Duodenal mucosa (tissue), 2 donors: ENCODE measurements at regions not wholly inside any gene's neighbourhood (a gene's known extent, or its start where the extent isn't known, plus 50 kb on each side); places are given as distances from the start of the nearest gene placed in this dataset.
"Not testable (repeated sequence)": the region's sequence is repeated elsewhere in the genome, so short reads cannot be mapped to it uniquely, and the experiment has no call there.

Source experiments
- H3K27ac ChIP-seq: one replicate; pipeline ENCODE4 v1.7.0; 2013; ENCODE audit warnings: low read depth, low read length
- H3K27me3 ChIP-seq, 2 donors: one replicate each; pipeline ENCODE4 v1.7.0; 2013; ENCODE audit warnings: low read length in 2 of 2, control low read depth in 1 of 2; ENCODE audit not compliant: insufficient read depth in 2 of 2, control insufficient read depth in 1 of 2
- H3K36me3 ChIP-seq, 2 donors: one replicate each; pipeline ENCODE4 v1.7.0; 2013; ENCODE audit warnings: low read length in 2 of 2, control low read depth in 1 of 2; ENCODE audit not compliant: insufficient read depth in 2 of 2, control insufficient read depth in 1 of 2
- H3K4me1 ChIP-seq, 2 donors: one replicate each; pipeline ENCODE4 v1.7.0; 2013; ENCODE audit warnings: low read length in 2 of 2, control low read depth in 1 of 2; ENCODE audit not compliant: insufficient read depth in 2 of 2, control insufficient read depth in 1 of 2
- H3K4me3 ChIP-seq, 2 donors: one replicate each; pipeline ENCODE4 v1.7.0; 2013; ENCODE audit warnings: low read length in 2 of 2, low read depth in 1 of 2
- H3K9ac ChIP-seq, 2 donors: one replicate each; pipeline ENCODE4 v1.7.0; 2013; ENCODE audit warnings: low read length in 2 of 2, low read depth in 1 of 2
- H3K9me3 ChIP-seq, 2 donors: one replicate each; pipeline ENCODE4 v1.7.0; 2013; ENCODE audit warnings: low read length in 2 of 2, control low read depth in 1 of 2; ENCODE audit not compliant: control insufficient read depth in 1 of 2

DNA sequence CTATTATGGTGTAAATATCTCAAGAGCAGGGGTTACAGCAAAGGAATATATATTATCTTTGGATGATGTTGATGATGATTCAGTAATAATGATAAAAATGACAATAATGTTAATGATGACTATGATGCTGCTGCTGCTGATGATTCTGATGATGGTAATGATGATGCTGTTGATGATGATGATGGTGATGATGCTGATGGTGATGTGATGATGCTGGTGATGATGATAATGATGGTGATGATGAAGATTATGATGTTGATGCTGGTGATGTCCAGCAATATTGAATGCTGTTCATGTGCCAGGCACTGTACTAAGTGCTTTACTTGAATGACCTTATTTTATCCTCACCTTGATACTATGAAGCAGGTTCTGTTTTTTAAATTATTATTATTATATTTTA, 226.0 kb upstream of the ANKH start:
- no peak overlapping the region for H3K4me3 ChIP-seq
- H3K9ac ChIP-seq: no peak overlapping the region
- no peaks in the 10 kb centered on the region for H3K27me3 ChIP-seq
- no peaks in the 10 kb centered on the region for H3K9me3 ChIP-seq
- no peaks in the 10 kb centered on the region for H3K36me3 ChIP-seq
- no peaks in the 10 kb centered on the region for H3K4me1 ChIP-seq
- no peak overlapping the region for H3K27ac ChIP-seq

DNA sequence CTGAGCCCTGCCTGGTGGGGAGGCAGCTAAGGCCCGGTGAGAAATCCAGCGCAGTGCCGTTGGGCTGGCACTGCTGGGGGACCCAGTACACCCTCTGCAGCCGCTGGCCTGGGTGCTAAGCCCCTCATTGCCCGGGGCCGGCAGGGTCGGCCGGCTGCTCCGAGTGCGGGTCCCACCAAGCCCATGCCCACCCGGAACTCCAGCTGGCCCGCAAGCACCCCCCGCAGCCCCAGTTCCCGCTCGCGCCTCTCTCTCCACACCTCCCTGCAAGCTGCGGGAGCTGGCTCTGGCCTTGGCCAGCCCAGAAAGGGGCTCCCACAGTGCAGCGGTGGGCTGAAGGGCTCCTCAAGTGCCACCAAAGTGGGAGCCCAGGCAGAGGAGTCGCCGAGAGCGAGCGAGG, 225.1 kb upstream of the ANKH start:
- not testable (repeated sequence) for H3K27me3 ChIP-seq, H3K4me3 ChIP-seq, H3K36me3 ChIP-seq, H3K4me1 ChIP-seq, H3K9me3 ChIP-seq, H3K27ac ChIP-seq, H3K9ac ChIP-seq

DNA sequence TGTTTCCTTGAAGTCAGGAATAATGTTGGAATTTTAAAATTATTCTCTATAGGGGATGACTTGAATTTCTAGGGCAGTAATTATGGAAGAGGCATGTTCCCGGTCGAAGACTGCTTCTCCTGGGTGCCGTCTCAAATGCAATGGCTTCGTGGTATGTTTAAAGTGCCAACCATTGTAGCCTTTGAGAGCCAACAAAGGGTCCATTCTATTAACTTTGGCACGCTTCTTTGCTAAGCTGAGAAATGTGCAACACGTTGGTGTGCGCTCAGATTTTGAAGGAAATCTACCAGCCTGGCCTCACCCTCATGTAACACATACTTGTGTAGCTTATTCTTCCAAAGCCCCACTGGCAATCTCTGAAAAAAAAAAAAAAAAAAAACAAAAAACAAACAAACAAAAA, 221.2 kb upstream of the ANKH start:
- Histone ChIP-seq H3K36me3 (no peaks in the 10 kb centered on the region), H3K4me1 (no peaks in the 10 kb centered on the region), H3K9ac (no peak overlapping the region), H3K27me3 (no peaks in the 10 kb centered on the region), H3K4me3 (no peak overlapping the region), H3K27ac (no peak overlapping the region), H3K9me3 (no peaks in the 10 kb centered on the region)

GRCh38 chr5:15085671-15086070, 214.1 kb upstream of the ANKH start:
- H3K4me1 ChIP-seq: no peaks in the 10 kb centered on the region
- H3K27me3 ChIP-seq: no peaks in the 10 kb centered on the region
- no peak overlapping the region for H3K4me3 ChIP-seq
- peaks cover 0 to 3% of the 10 kb centered on the region in 2 donors for H3K9me3 ChIP-seq
- no peak overlapping the region for H3K27ac ChIP-seq
- no peak overlapping the region for H3K9ac ChIP-seq
- no peaks in the 10 kb centered on the region for H3K36me3 ChIP-seq

DNA sequence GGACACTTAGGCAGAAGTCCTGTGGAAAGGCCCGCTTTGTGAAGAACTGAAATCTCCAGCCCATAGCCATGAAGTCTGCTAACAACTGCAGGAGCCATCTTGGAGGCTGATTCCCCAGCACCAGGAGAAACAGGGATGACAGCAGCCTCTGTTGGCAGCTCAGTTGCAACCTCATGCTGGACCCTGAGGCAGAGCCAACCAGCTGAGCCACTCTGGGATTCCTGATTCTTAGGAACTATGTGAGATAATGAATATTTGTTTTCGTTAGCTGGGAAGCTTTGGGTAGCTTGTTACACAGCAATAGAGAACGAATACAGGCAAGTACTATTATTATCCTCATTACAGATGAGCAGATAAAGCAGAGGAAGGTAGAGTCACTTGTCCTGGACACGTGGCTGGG, 210.5 kb upstream of the ANKH start:
- no peak overlapping the region for H3K4me3 ChIP-seq
- H3K36me3 ChIP-seq: no peaks in the 10 kb centered on the region
- no peaks in the 10 kb centered on the region for H3K9me3 ChIP-seq
- H3K9ac ChIP-seq: no peak overlapping the region
- H3K27me3 ChIP-seq: no peaks in the 10 kb centered on the region
- H3K4me1 ChIP-seq: no peaks in the 10 kb centered on the region
- no peak overlapping the region for H3K27ac ChIP-seq

- no peak overlapping the region for H3K27ac ChIP-seq
- no peaks in the 10 kb centered on the region for H3K9me3 ChIP-seq
- H3K9ac ChIP-seq: no peak overlapping the region
- no peaks in the 10 kb centered on the region for H3K4me1 ChIP-seq
- H3K4me3 ChIP-seq: no peak overlapping the region
- H3K36me3 ChIP-seq: no peaks in the 10 kb centered on the region
- no peaks in the 10 kb centered on the region for H3K27me3 ChIP-seq
These were observed 208.6 kb upstream of the ANKH start for GRCh38 chr5:15080219-15080618.

- Histone ChIP-seq H3K36me3 (no peaks in the 10 kb centered on the region), H3K9me3 (no peaks in the 10 kb centered on the region), H3K27me3 (no peaks in the 10 kb centered on the region), H3K27ac (no peak overlapping the region), H3K4me3 (no peak overlapping the region), H3K4me1 (no peaks in the 10 kb centered on the region), H3K9ac (no peak overlapping the region)
These were observed 208.0 kb upstream of the ANKH start for GRCh38 chr5:15079566-15079965.

- Histone ChIP-seq H3K27ac (no peak overlapping the region), H3K27me3 (no peaks in the 10 kb centered on the region), H3K9me3 (no peaks in the 10 kb centered on the region), H3K4me3 (no peak overlapping the region), H3K36me3 (no peaks in the 10 kb centered on the region), H3K4me1 (no peaks in the 10 kb centered on the region), H3K9ac (no peak overlapping the region)
These were observed 203.1 kb upstream of the ANKH start for GRCh38 chr5:15074651-15075050.

DNA sequence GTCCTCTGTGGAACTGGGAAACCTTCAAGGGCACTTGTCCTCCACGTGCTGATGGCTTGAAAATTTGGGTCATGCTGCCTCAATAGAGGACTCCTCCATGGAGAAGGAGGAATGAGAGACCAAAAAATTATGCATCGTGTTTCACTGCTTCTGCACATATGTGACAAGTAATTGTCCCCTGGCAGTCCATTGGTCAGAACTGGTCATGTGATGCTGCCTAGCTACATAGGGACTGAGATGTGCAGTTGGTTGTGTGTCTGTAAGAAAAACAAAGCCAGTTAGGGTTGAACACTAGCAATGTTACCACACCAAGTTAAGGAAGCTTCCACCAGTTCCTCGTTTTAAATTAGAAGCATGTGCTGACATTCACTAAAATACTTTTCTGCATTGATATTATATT, 201.9 kb upstream of the ANKH start:
- Histone ChIP-seq H3K4me1 (no peaks in the 10 kb centered on the region), H3K9ac (no peak overlapping the region), H3K27me3 (no peaks in the 10 kb centered on the region), H3K9me3 (no peaks in the 10 kb centered on the region), H3K4me3 (no peak overlapping the region), H3K36me3 (no peaks in the 10 kb centered on the region), H3K27ac (no peak overlapping the region)

- no peaks in the 10 kb centered on the region for H3K4me1 ChIP-seq
- no peaks in the 10 kb centered on the region for H3K27me3 ChIP-seq
- no peak overlapping the region for H3K9ac ChIP-seq
- no peak overlapping the region for H3K27ac ChIP-seq
- no peaks in the 10 kb centered on the region for H3K36me3 ChIP-seq
- no peaks in the 10 kb centered on the region for H3K9me3 ChIP-seq
- no peak overlapping the region for H3K4me3 ChIP-seq
These were observed 199.3 kb upstream of the ANKH start for GRCh38 chr5:15070907-15071306.

DNA sequence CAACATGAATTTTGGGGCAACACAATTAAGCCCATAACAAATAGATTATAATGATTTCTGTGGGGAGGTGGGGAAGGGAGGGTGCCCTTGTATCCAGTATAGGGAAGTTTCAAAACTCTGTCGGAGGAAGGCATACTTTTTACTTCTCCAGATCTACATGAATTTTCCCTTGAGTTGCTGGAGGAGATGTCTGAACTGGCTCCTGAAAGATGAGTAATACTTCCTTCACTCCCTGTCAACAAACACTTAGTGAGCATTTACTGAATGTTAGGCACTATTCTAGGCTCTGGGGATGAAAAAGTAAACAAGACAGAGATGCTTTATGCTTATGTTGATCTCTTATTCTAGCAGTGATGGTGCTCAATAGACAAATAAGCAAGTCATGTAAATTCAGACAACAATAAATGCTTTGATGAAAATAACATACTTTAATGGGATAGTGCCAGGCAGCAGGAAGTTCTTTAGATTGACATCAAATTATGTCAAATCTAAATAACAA, 197.9 kb upstream of the ANKH start:
- H3K9me3 ChIP-seq: no peaks in the 10 kb centered on the region
- H3K4me1 ChIP-seq: no peaks in the 10 kb centered on the region
- H3K4me3 ChIP-seq: no peak overlapping the region
- no peak overlapping the region for H3K27ac ChIP-seq
- H3K36me3 ChIP-seq: no peaks in the 10 kb centered on the region
- H3K27me3 ChIP-seq: no peaks in the 10 kb centered on the region
- no peak overlapping the region for H3K9ac ChIP-seq
